ENCODE measurements at regions not wholly inside any gene's neighbourhood (a gene's known extent, or its start where the extent isn't known, plus 50 kb on each side); places are given as distances from the start of the nearest gene placed in this dataset.

GRCh38 chr9:78676009-78676408 lies 379.1 kb downstream of the PSAT1 start:
- no peak for TF ChIP-seq CTCF (IDR thresholded peaks at IDR 0.05)
- TF ChIP-seq POLR2A (IDR thresholded peaks at IDR 0.05): no peak

All from thyroid gland (tissue), 4 donors.